Spleen (tissue), 11 donors: ENCODE measurements at regions not wholly inside any gene's neighbourhood (a gene's known extent, or its start where the extent isn't known, plus 50 kb on each side); places are given as distances from the start of the nearest gene placed in this dataset.
A peak's percentile ranks its signal among the peaks of the same experiment; 100 is the strongest.

Experiments used
- DNase-seq: peaks from one replicate; pipeline ENCODE4 v3.0.0-alpha.2; 2020
- H3K27ac ChIP-seq, 8 donors: fragments of 200-600 bp; sonication (generic) in 7 of 8; 1 replicate in 4 of 8; 2 replicates in 4 of 8; pipeline versions ENCODE4 v1.5.0 to v1.8.0; 2016 to 2021; ENCODE audit warnings: inconsistent platforms in 4 of 8, mild to moderate bottlenecking in 4 of 8, moderate library complexity in 1 of 8
- H3K27me3 ChIP-seq, 7 donors: fragments of 200-600 bp; sonication (generic) in 6 of 7; replicated peaks in 1 of 7; 1 replicate in 4 of 7; 2 replicates in 3 of 7; pipeline versions ENCODE4 v1.5.0 to v1.8.0; 2016 to 2021; ENCODE audit warnings: inconsistent platforms in 3 of 7, mild to moderate bottlenecking in 1 of 7
- H3K36me3 ChIP-seq, 6 donors: fragments of 200-600 bp; sonication (generic) in 5 of 6; 1 replicate in 4 of 6; 2 replicates in 2 of 6; pipeline versions ENCODE4 v1.5.0 to v1.8.0; 2016 to 2021; ENCODE audit warnings: inconsistent platforms in 2 of 6
- H3K4me1 ChIP-seq, 6 donors: fragments of 200-600 bp; sonication (generic) in 5 of 6; 1 replicate in 3 of 6; 2 replicates in 3 of 6; pipeline versions ENCODE4 v1.5.0 to v1.8.0; 2016 to 2021; ENCODE audit warnings: inconsistent platforms in 3 of 6
- H3K4me3 ChIP-seq, 8 donors: fragments of 200-600 bp; sonication (generic) in 7 of 8; 1 replicate in 4 of 8; 2 replicates in 4 of 8; pipeline versions ENCODE4 v1.5.0 to v1.8.0; 2016 to 2021; ENCODE audit warnings: inconsistent platforms in 4 of 8, mild to moderate bottlenecking in 4 of 8, moderate library complexity in 2 of 8
- H3K9me3 ChIP-seq, 8 donors: fragments of 200-600 bp; sonication (generic) in 7 of 8; 1 replicate in 4 of 8; 2 replicates in 4 of 8; pipeline versions ENCODE4 v1.5.0 to v1.8.0; 2016 to 2021; ENCODE audit warnings: inconsistent platforms in 4 of 8
- CTCF ChIP-seq, 11 experiments: fragments of 200-600 bp in 7 of 11; fragments of 450-650 bp in 4 of 11; sonication (generic) in 4 of 11; IDR thresholded peaks in 8 of 11; conservative IDR thresholded peaks in 3 of 11; 1 replicate in 7 of 11; 2 replicates in 4 of 11; pipeline versions ENCODE4 v1.4.0 to v1.8.0; 2016 to 2021; ENCODE audit warnings: antibody characterized with exemption in 11 of 11, inconsistent platforms in 4 of 11, mild to moderate bottlenecking in 1 of 11
- POLR2A ChIP-seq, 3 donors: fragments of 450-650 bp; IDR thresholded peaks; one replicate each; pipeline ENCODE4 v1.5.1; 2017; ENCODE audit warnings: antibody characterized with exemption in 3 of 3, mild to moderate bottlenecking in 1 of 3
- POLR2AphosphoS5 ChIP-seq, 3 donors: sonication (generic); formaldehyde crosslinking; IDR thresholded peaks; one replicate each; pipeline ENCODE4 v1.5.1; 2017; ENCODE audit warnings: antibody characterized with exemption in 3 of 3
- WGBS, 5 donors: extraction: QIAGEN DNeasy Blood & Tissue Kit in 3 of 5; methylation state at CpG; one replicate each; pipeline versions ENCODE4 v1.1.5 to v1.1.7; 2013 to 2018; 5-methylcytosine and 5-hydroxymethylcytosine counted together
- intact Hi-C: fragments of 100-400 bp; cut with DNase I; formaldehyde crosslinking; loops from one replicate; pipeline ENCODE4 v1.15.0; 2023; ENCODE audit warnings: low total_unique reads
- donor health status: healthy with polysubstance abuse.
- donor health status: DM: no; HTN: no; CAD: no; lungs with moderate emphysema.
- donor health status: DM: no; HTN: no; CAD: no.
- donor health status: Bipolar disorder and iron deficiency.
- donor health status: healthy.
- donor health status: DM: no; HTN: no; CAD: no.
- donor health status: DM: yes; HTN: yes; CAD: no.

GRCh38 chr5:104186510-104186909 lies 623.9 kb upstream of the NUDT12 start:
- TF ChIP-seq POLR2A (IDR thresholded peaks at IDR 0.05) (no peak), POLR2AphosphoS5 (IDR thresholded peaks at IDR 0.05) (no peak), CTCF (IDR thresholded peaks at IDR 0.05 in 8 of 11, conservative IDR thresholded peaks at IDR 0.05 in 3 of 11) (no peak)
- Histone ChIP-seq H3K27ac (no peak overlapping the region), H3K27me3 (no peaks in the 10 kb centered on the region), H3K4me1 (no peaks in the 10 kb centered on the region), H3K9me3 (peaks cover 0 to 51% (median 28%) of the 10 kb centered on the region in 8 donors), H3K36me3 (no peaks in the 10 kb centered on the region), H3K4me3 (no peak overlapping the region)
- WGBS, 5 donors, result 74 to 91% (median 84%) methylated on average over 4 of the region's 4 CpGs
- intact Hi-C loops, result no loop called here
- no peak for DNase-seq

- no peaks in the 10 kb centered on the region for H3K4me1 ChIP-seq
- no peak for DNase-seq
- TF ChIP-seq POLR2AphosphoS5 (IDR thresholded peaks at IDR 0.05) (no peak), CTCF (IDR thresholded peaks at IDR 0.05 in 8 of 11, conservative IDR thresholded peaks at IDR 0.05 in 3 of 11) (no peak)
- no peaks in the 10 kb centered on the region for H3K36me3 ChIP-seq
- intact Hi-C loops, result no loop called here
- no peak overlapping the region for H3K27ac ChIP-seq
- H3K27me3 ChIP-seq, result no peaks in the 10 kb centered on the region
- 88 to 96% (median 92%) methylated on average over 7 of the region's 7 CpGs for WGBS, 5 donors
- peaks cover 0 to 55% (median 30%) of the 10 kb centered on the region in 8 donors for H3K9me3 ChIP-seq
- H3K4me3 ChIP-seq, result no peak overlapping the region
Observed at GRCh38 chr5:104186100-104186499, 623.5 kb upstream of the NUDT12 start.

- intact Hi-C loops, result no loop called here
- H3K9me3 ChIP-seq, result peaks cover 0 to 72% (median 48%) of the 10 kb centered on the region in 8 donors
- 66 to 78% (median 69%) methylated on average over 3 of the region's 3 CpGs for WGBS, 5 donors
- no peaks in the 10 kb centered on the region for H3K4me1 ChIP-seq
- DNase-seq, result no peak
- H3K27ac ChIP-seq, result no peak overlapping the region
- H3K27me3 ChIP-seq, result no peaks in the 10 kb centered on the region
- TF ChIP-seq POLR2AphosphoS5 (IDR thresholded peaks at IDR 0.05) (no peak), CTCF (IDR thresholded peaks at IDR 0.05 in 8 of 11, conservative IDR thresholded peaks at IDR 0.05 in 3 of 11) (no peak), POLR2A (IDR thresholded peaks at IDR 0.05) (no peak)
- no peaks in the 10 kb centered on the region for H3K36me3 ChIP-seq
- H3K4me3 ChIP-seq, result no peak overlapping the region
Observed at GRCh38 chr5:104184264-104184663, 621.7 kb upstream of the NUDT12 start.

- 57 to 76% (median 70%) methylated on average over 9 of the region's 9 CpGs for WGBS, 5 donors
- Histone ChIP-seq H3K4me3 (no peak overlapping the region), H3K9me3 (peaks cover 0 to 47% (median 30%) of the 10 kb centered on the region in 8 donors), H3K4me1 (no peaks in the 10 kb centered on the region), H3K36me3 (no peaks in the 10 kb centered on the region), H3K27ac (no peak overlapping the region), H3K27me3 (no peaks in the 10 kb centered on the region)
- intact Hi-C loops, result loop anchor here (5.0 kb wide), 1 partner anchor 592 kb away; no protein-coding TSS in a partner anchor
- TF ChIP-seq POLR2AphosphoS5 (IDR thresholded peaks at IDR 0.05) (no peak), CTCF (IDR thresholded peaks at IDR 0.05 in 8 of 11, conservative IDR thresholded peaks at IDR 0.05 in 3 of 11) (peak in 6 of 11 experiments; percentile 44 to 51 (median 46))
- no peak for DNase-seq
Observed at GRCh38 chr5:104178829-104179456, 616.4 kb upstream of the NUDT12 start.
